ENCODE measurements at regions not wholly inside any gene's neighbourhood (a gene's known extent, or its start where the extent isn't known, plus 50 kb on each side); places are given as distances from the start of the nearest gene placed in this dataset.
"Not testable (repeated sequence)": the region's sequence is repeated elsewhere in the genome, so short reads cannot be mapped to it uniquely, and the experiment has no call there.

DNA sequence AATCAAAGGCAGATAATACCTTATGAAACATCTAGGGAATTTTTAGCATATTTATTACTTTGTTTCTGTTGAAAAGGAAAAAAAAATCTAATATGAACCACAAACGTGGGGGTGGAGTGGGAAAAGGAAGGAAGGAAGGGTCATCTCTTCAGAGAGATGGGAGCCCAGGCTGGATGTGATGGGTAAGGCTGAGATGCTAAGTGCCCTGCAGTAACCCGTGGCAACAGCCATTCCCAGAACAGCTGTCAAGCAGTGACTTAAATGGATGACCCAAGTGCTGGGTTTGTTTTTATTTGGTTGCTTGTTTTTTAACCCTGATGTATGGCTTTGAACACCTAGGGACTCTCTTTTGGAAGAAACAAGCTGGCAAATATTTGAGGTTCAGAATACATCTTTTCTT lies 50.7 kb upstream of the KLF7 start:
- DNase-seq (ENCODE audit: low read depth in 2 of 3, low spot score in 1 of 3) = no peak

DNA sequence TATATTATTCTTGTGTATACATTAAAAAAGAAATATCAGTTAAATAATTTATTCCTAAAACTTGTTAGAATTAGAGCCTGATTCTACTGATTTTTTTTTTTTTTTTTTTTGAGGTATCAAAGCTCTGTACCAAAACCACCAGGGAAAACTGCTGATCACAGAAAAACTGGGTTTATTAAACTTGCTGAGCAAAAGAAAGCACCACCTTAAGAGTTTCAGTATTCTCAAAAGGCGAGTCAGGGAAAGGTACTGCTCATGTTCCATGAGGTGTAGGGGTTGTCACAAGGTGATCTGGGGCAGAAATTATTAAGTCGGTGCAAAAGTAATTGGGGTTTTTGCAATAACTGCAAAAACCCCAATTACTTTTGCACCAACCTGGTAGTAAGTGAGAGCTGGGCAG lies 51.7 kb upstream of the KLF7 start:
- no peak for DNase-seq (ENCODE audit: low read depth in 2 of 3, low spot score in 1 of 3)

DNA sequence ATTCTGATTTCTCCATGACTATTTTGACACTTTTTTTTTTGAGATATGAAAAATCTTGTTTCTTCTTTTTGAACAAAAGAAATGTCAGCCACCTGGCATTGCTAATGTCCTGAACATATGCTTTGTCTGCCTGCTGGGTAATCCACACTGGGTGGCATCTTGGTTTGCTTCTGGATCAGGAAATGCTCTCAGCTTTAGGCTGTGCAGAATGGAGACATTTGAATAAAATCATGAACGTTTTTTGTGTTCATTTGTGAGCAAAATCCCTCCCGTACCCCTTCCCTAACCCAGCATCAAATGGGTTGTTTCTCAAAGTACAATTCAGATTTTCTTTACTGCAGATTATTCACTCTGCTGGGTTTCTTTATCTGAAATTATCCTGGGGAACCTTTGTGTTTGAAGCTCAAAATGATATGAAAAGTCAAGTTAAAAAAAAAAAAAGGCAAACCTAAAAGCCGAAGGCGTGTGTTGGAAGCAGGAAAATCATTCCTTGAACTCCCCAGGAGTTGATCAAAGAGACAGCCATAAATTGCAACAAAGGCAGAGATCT lies 53.4 kb upstream of the KLF7 start:
- no peak for DNase-seq (ENCODE audit: low read depth in 2 of 3, low spot score in 1 of 3)

DNA sequence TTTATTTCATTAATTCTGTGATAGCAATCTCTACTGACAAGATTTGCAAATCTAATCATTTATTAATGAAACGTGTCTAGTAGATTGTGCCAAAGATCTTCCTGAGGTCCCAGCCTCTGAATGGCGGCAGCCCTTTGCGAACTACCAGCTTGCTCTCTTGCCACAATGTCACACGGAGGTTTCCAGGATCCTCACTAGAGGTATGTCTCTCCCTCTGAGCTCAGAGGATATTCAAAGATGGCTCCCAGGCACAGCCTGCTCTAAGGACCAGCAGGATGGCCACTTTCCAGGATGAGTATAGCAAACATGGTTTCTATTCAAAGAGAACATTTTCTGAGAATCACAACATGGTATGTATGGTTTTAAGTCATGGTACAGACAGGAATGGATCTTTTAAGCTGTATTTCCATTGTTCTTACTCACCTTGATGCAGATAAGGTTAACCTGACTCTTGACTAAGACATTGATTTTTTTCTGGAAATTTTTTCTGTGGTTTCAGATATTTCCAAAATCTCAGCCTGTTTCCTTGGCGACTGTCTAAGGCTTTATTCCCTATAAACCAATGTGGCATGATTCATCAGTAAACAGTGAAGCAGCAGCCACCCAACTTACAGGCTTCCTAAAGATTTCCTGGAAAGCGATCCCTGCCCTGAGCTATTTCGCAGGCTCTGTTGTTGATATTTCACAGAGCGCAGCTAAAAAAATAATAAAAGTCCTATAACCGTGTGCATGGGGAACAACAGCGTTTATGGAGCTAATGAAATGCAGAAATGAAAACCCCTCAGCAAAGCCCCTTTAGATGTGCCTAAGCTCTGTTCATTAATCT lies 54.1 kb upstream of the KLF7 start:
- no peak for DNase-seq (ENCODE audit: low read depth in 2 of 3, low spot score in 1 of 3)

DNA sequence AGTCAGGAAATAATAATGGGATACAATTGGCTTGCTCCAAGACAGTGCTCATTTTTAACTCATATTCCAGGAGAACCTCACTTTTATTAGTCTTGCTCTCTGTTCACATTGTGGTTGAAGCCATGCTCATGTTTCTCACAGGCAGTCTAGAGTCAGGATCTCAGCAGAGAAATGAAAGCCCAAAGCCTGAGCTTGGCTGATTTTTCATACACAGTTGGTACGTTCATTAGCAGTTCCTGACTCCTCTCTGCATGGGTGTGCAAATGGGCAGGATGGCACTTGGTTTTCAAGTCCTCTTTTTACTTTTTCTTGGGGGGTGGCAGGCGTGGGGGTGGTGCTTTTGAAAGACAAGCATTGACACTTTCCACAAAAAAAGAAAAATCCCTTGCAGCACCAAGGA lies 56.0 kb upstream of the KLF7 start:
- no peak for DNase-seq (ENCODE audit: low read depth in 2 of 3, low spot score in 1 of 3)

DNA sequence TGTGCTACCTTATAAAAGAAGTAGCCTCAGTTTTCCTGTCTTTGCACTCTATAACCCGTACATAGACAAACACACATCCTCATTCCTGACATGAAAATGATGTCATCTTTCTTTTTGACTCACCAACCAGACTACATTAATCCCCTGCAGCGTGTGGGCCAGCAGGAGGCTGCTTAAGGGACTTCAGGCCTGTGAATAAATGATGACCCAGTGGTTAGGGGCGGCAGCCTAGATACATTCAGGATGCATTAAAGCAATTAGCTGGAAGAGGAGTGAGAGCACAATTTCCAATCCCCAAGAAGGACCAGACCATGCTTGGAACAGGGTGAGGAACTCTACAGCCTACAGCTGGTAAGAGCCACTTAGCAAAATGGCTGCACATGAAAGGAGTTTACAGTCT lies 57.3 kb upstream of the KLF7 start:
- no peak for DNase-seq (ENCODE audit: low read depth in 2 of 3, low spot score in 1 of 3)

DNA sequence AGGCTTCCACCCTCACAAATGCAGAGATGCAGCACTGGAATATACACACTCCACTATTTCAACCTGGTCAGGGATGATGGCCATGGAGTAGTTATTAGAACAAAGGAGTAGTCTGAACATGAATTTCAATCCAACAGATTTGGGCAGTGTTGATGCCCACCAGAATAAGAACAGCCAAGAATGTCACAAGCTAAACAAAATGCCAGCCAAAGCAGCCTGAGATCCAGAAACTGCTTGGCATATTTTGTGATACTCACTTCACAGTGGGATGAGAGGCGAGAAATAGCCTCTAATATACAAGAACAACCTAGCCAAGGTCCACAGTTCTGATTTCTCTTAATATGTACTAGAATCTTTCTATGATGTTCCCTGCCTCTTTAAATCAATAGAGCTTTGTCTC lies 58.6 kb upstream of the KLF7 start:
- no peak for DNase-seq (ENCODE audit: low read depth in 2 of 3, low spot score in 1 of 3)

DNA sequence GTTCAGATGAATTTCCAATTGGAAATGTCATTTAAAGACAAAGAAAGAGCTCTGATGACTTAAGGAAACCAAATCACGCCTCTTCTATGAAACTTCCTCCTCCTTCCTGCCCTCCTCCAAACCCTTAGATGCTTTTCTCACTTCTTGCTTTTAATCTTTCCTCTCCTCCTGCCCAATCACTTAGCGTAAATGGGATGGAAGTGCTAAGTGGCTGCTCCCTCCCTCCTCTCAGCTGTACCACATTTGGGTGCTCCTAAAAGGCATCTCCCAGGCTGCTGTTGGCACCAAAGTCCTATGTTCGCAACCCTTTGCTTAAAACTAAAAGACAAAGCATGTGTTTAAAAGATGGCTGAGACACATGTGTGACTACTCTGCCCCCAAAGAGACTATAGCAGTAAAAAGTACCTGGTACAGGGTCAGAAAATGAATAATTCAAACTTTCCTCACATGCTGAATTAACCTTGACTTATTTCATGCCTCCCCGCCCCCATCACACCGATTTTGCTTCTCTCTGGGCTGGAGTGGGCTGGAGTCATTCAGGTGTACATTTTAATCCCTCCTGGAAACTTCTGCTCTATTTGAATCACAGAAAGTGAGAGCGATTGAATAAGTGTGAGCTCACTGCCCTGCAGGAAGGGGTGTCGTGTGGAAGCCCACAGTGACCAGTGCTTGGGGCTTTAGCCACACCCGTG lies 59.2 kb upstream of the KLF7 start:
- peak; percentile 61 to 64 (median 63) for DNase-seq (ENCODE audit: low read depth in 2 of 3, low spot score in 1 of 3)

DNA sequence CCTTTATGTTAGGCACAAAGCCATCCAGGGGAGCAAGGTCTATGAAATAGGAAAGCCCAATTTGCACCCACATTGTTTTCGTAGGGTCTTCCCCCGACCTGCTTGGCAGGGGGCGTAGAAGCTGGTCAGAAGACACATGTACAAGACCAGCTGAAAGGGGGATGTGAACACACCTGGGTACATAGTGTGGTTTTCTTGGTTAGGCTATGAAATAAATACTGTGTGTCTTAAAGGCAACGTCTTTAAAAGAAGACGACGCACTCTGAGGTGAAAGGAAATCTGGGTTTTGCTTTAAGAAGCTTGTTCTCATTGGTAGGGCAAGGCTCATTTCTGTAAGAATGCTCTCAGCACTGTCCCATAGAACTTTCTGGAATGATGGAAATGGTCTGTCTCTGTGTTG lies 60.0 kb upstream of the KLF7 start:
- DNase-seq (ENCODE audit: low read depth in 2 of 3, low spot score in 1 of 3) = no peak

DNA sequence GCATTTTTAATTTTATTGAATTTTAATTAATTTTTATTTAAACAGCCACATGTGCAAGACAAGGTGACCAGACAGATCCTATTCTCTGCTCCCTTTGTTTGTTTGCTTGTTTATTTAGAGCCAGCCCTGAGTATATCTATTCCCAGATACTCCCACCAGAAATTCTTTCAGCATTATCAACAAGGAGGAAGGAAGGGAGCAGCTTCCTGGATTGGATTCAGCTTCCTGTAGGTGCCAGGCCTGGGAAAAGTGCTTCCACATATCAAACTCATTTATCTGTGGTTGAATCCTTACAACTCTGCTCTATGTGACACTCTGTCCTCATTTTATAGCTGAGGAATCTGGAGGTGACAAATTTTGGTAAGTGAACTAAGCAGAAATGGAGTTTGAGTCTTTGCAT lies 60.5 kb upstream of the KLF7 start:
- no peak for DNase-seq (ENCODE audit: low read depth in 2 of 3, low spot score in 1 of 3)

DNA sequence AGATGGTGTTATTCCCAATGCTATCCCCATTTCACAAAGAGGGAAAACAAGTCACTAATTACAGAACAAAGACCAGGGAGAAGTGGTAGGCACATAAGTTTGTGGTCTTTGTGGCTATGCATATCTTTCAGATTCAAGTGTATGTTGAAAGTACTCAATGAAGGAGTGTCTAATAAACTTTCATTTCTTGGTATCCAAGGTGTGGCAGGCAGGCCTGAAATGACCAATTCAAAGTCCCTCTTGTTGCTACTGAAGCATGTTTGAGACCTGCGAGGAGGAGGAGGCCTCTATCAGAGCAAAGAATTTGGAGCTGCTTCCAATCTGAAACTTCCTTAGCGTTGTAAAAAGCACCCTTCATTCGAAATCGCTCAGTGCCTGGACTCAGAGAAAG lies 60.9 kb upstream of the KLF7 start:
- no peak for DNase-seq (ENCODE audit: low read depth in 2 of 3, low spot score in 1 of 3)

DNA sequence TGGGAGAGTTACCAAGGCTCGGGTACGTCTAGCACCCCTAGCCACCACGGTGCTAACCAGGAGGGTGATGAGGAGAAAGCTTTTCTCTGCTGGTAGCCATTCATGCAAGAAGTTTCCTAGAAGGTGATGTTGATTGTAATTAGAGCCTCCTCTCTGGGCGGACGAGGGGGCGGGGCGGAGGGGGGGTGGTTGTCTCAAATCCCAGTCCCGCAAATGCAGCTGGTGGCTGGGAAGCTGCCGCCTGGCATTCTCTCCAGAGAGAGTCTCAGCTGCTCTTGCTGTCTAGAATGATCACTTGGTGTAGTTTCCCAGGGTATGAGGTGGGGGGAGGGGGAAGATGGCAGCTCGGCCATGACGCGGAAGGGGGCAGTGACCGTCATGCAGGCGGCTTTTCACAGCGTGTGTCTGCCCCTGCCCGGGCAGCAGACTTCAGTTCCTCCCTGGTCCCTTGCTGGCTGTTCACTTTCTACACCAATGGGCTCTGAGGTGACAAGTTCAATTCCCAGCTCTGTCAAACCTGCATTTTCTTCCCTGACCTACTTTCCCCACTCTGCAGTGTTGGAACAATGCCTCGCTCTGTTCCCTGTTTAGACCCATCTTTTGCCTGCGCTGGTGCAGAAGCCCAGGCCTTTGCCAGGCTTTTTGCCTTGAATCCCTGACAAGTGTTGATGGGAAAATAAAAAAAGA lies 61.5 kb upstream of the KLF7 start:
- no peak for DNase-seq (ENCODE audit: low read depth in 2 of 3, low spot score in 1 of 3)

DNA sequence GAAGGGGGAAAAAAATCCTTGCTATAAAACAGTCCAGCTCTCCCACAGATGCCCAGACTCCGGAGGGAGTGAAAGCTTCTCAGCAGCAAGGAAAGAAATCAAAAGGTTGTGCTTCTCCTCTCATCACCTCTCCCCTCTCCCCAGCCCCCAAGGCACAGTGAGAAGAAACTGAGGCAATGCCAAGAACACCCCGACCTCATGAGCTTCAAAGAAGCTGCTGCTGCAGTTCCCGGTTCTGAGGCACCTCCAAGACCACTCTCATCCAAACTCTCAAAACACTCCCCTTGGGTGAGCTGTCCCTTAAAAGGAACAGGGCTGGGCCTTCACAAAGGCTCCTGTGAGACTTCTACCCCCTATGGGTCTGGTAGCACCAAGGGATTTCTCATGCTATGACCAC lies 62.0 kb upstream of the KLF7 start:
- DNase-seq (ENCODE audit: low read depth in 2 of 3, low spot score in 1 of 3) = no peak

DNA sequence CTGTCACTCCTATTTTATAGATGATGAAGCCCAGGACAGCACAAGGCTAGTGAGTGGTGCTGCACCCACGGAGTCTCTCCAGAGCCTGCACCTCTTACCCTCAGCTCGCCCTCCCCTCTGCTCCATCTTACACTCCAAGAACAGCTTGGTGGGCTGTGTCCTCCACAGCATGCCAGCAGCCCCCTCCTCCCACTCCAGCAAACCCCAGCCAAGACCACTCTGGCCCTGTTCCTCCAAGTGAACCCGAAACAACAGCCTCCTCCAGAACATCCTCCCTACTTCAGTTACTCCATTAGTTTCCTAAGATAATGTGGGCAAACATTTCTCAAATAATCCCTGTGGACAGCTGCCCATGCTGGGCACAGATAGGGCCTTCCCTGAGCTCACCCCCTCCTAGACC lies 62.7 kb upstream of the KLF7 start:
- no peak for DNase-seq (ENCODE audit: low read depth in 2 of 3, low spot score in 1 of 3)

DNA sequence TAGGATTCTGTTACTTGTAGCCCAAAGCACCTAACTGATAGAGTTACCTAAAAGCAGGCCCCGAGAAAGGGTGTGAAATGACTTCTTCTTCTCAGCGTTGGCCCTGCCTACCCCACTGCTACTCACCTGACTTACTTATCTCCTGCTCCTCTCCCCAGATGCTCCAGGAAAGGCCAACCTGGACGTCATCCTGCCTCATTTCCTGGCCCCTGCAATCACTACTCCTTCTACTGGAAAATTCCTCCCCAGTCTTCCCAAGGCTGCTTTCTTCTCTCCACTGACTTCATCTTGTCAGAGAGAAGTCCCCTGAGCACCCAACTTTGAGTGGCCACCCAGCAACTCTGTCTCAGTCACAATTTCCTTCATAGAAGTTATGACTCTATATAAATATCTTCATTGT lies 63.4 kb upstream of the KLF7 start:
- no peak for DNase-seq (ENCODE audit: low read depth in 2 of 3, low spot score in 1 of 3)

DNA sequence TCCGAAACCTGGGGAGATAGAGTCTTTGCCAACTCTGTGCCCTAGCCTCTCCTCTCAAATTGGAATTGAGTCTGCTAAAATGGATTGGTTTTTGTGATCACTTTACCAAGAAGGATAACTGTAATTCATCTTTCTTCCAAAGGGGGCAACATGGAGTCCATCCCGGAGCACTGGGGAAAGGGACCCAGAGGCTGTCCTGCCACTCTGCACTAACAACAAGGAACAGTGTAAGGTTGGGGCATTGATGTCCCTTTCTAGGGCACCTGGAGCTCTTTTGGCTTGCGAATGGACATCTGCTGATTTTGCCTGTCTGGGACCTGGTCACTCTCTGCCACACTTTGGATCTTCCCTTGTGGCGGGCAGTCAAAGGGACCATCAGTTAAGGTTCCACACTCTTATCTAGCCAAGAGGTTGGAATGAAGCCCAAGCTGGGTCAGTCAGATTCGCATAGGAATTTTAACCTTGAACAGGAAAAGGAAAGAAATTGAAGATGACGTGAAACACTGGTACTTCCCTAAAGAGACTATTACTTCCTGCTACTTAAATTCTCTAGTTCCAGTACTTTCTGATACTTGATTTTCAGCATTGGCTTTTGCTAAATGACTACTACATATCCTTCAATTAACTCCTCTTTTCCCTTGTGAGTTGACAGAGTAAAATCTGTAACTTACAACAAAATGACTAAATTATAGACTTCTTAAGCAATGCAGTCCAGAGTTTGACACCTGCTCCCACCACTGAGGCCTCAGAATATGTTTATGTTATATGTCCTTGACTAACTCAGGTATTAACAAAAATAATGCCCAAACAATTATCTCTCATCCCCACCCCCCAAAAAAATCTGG lies 64.7 kb upstream of the KLF7 start:
- no peak for DNase-seq (ENCODE audit: low read depth in 2 of 3, low spot score in 1 of 3)

DNA sequence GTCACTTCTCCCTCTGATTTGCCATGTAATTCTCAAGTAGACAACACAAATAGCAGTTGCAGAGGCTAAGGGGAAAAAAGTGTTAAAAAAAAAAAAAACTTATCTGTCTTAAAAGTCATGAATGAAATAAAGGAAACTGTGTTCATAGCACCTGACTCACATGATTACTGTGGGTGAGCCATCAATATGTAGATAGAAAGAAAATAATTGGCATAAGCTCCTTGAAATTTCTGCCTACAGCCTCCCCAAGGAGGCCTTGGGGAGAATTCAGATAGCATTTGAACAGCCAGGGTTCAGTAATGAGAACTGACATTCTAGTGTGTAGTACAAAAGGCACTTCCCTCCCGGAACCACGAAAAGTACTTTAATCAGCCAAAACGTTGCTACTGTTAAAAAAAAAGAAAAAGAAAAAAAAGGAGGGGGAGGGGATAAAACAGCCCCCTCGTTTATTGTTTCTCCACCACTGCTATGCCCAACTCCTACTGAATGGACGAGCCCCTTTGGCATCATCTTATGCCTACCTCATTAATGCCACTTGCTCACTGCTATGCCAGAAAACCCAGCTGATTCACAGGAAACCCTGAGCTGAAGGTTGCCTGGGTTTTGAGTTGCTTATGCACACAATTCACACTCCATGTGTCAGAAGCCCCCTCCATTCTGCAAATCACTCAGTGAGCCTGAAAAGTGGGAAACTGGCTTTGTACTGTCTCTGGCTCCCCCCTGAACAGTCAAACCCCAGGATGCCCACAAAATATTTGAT lies 65.5 kb upstream of the KLF7 start:
- no peak for DNase-seq (ENCODE audit: low read depth in 2 of 3, low spot score in 1 of 3)

DNA sequence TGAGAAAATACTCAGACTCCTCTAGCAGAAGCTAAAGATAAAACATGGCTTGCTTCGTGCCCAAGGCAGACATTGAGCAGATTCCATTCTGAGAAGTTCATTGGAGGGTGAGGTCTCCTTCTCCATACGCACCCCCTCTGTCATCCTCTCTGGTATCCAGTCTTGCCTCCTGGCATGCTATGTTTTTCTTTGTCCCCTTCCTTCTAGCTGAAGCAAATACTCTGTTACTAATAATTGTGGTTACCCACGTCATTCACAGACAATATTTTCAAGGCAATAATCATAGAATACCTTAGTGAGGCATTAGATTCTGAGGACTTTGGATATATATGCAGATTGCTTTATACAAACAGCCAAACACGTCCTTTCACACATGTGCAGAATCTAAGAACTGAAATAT lies 66.2 kb upstream of the KLF7 start:
- no peak for DNase-seq (ENCODE audit: low read depth in 2 of 3, low spot score in 1 of 3)

DNA sequence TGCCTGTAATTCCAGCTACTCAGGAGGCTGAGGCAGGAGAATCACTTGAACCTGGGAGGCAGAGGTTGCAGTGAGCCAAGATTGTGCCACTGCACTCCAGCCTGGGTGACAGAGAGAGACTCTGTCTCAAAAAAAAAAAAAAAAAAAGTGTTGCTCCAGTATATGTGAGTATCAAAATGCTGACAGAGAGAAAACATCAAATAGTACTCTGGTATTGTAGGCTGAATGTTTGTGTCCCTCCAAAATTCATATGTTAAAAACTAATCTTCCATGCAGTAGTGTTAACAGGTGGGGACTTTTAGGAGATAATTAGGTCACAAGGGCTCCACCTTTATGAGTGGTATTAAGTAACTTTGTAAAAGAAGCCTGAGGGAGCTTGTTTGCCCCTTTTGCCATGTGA lies 67.4 kb upstream of the KLF7 start:
- not testable (repeated sequence) for DNase-seq (ENCODE audit: low read depth in 2 of 3, low spot score in 1 of 3)

DNA sequence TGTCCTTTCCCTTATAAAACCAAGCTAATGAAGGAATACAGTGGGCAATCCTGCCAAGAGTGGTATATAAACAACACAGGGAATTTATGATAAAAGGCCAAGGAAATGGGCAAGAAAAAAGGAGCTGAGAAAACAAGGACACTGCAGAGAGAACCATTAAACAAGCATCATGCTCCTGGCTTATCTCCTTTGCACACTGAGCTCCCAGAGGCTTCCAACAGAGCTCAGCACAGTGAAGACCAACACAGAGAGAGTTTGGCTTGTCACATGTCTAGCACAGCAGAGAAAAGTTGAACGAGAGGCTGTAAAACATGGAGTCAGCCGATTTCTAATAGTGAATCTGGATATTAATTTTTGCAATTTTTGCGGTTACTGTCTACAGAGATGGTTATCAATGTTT lies 68.0 kb upstream of the KLF7 start:
- no peak for DNase-seq (ENCODE audit: low read depth in 2 of 3, low spot score in 1 of 3)

All from stimulated activated CD4-positive, alpha-beta T cell treated with anti-CD3 and anti-CD28 coated beads, Interleukin-12 subunit alpha, Interleukin-12 subunit beta, amount 100 ng/mL, for 48 hours (primary cell).